K562 (cell line): ENCODE measurements at regions not wholly inside any gene's neighbourhood (a gene's known extent, or its start where the extent isn't known, plus 50 kb on each side); places are given as distances from the start of the nearest gene placed in this dataset.

Experiments used
- ATAC-seq: fragments of 200-7000 bp; cut with Tn5 transposase; 3 replicates; pipeline ENCODE4 v1.9.1; 2020; ENCODE audit warnings: moderate library complexity
- BruUV-seq: library from RNA; stranded (reverse); fragments of 400-500 nt; replicated peaks from 2 replicates; lab custom pipeline; 2021; lab: Mats Ljungman, UMichigan
- CTCF ChIA-PET: fragments of 300-600 bp; formaldehyde crosslinking; extraction: SDS; loops from one replicate; lab custom pipeline; 2021; ENCODE audit warnings: low intra/inter-chr PET ratio; lab: Yijun Ruan, JAX
- POLR2A ChIA-PET: fragments of 300-600, 350-650 bp; sonication (Branson Sonifier 250); formaldehyde crosslinking; extraction: SDS; loops from one replicate; lab custom pipeline; 2021; ENCODE audit warnings: antibody characterized with exemption, inconsistent platforms; lab: Yijun Ruan, JAX
- DNase-seq, 4 experiments: peaks; one replicate each; pipeline versions ENCODE4 v3.0.0 to v3.0.0-alpha.2; 2011 to 2018; ENCODE audit warnings: low spot score in 3 of 4, mixed read lengths in 3 of 4; ENCODE audit errors: extremely low read depth in 1 of 4
- FAIRE-seq: peaks from 2 replicates; lab custom pipeline; 2011; peaks lifted over from hg19 to GRCh38; lab: Jason Lieb, UNC
- H2AFZ ChIP-seq: 2 replicates; pipeline ENCODE4 v1.6.0; 2011; ENCODE audit warnings: low read depth, low read length, control low read depth, inconsistent platforms
- H3K27ac ChIP-seq: fragments of 200-600 bp; 3 replicates; pipeline ENCODE4 v1.8.0; 2011; ENCODE audit warnings: low read depth, mild to moderate bottlenecking, control low read depth, inconsistent platforms, low read length, moderate library complexity, mixed read lengths; ENCODE audit errors: extremely low read depth
- H3K27me3 ChIP-seq, 2 experiments: fragments of 300-600 bp in 1 of 2; 2 replicates in 1 of 2; 3 replicates in 1 of 2; pipeline versions ENCODE4 v1.6.0 to v1.8.0; 2011; ENCODE audit warnings: inconsistent platforms in 2 of 2, low read length in 2 of 2, mild to moderate bottlenecking in 1 of 2, mixed read lengths in 1 of 2, moderate library complexity in 1 of 2; ENCODE audit not compliant: control insufficient read depth in 2 of 2, insufficient read depth in 2 of 2
- H3K36me3 ChIP-seq: fragments of 300-600 bp; 3 replicates; pipeline ENCODE4 v1.8.0; 2011; ENCODE audit warnings: mild to moderate bottlenecking, low read length, inconsistent platforms; ENCODE audit not compliant: control insufficient read depth, insufficient read depth
- H3K4me1 ChIP-seq, 2 experiments: fragments of 200-600 bp in 1 of 2; replicated peaks in 1 of 2; 2 replicates in 1 of 2; 3 replicates in 1 of 2; pipeline versions ENCODE4 v1.5.1 to v1.8.0; 2011; ENCODE audit warnings: inconsistent platforms in 2 of 2, low read length in 2 of 2, mild to moderate bottlenecking in 1 of 2, mixed read lengths in 1 of 2, moderate library complexity in 1 of 2; ENCODE audit not compliant: control insufficient read depth in 2 of 2, insufficient read depth in 2 of 2
- H3K4me2 ChIP-seq: 2 replicates; pipeline ENCODE4 v1.6.1; 2011; ENCODE audit warnings: low read length, control low read depth, inconsistent platforms, mixed read lengths; ENCODE audit not compliant: insufficient read depth
- H3K4me3 ChIP-seq: fragments of 200-600 bp; sonication (generic), shearing (Covaris generic); 2 replicates; pipeline ENCODE4 v1.5.1; 2016; ENCODE audit warnings: control low read depth, inconsistent platforms
- H3K79me2 ChIP-seq: fragments of 200-600 bp; 3 replicates; pipeline ENCODE4 v1.8.0; 2011; ENCODE audit warnings: low read length, inconsistent platforms; ENCODE audit not compliant: control insufficient read depth, insufficient read depth
- H3K9ac ChIP-seq, 2 experiments: 2 replicates each; pipeline versions ENCODE4 v1.6.0 to v1.6.1; 2011; ENCODE audit warnings: low read depth in 2 of 2, low read length in 2 of 2, control low read depth in 1 of 2, inconsistent platforms in 1 of 2, mild to moderate bottlenecking in 1 of 2, mixed read lengths in 1 of 2; ENCODE audit not compliant: insufficient read depth in 1 of 2
- H3K9me1 ChIP-seq: one replicate; pipeline ENCODE4 v1.6.0; 2011; ENCODE audit warnings: inconsistent platforms, mild to moderate bottlenecking, low read length, moderate library complexity; ENCODE audit not compliant: control insufficient read depth, insufficient read depth
- H3K9me3 ChIP-seq: replicated peaks from 2 replicates; pipeline ENCODE4 v1.5.1; 2011; ENCODE audit warnings: low read depth, low read length, inconsistent platforms; ENCODE audit not compliant: control insufficient read depth, insufficient read depth
- H4K20me1 ChIP-seq: replicated peaks from 2 replicates; pipeline ENCODE4 v1.6.1; 2011; ENCODE audit warnings: low read length, inconsistent platforms, mixed read lengths; ENCODE audit not compliant: control insufficient read depth, insufficient read depth
- CCAR2 ChIP-seq: fragments of 200-400 bp; formaldehyde crosslinking; IDR thresholded peaks from 2 replicates; pipeline ENCODE4 v1.6.1; 2017; ENCODE audit warnings: mild to moderate bottlenecking, low read depth, low read length
- E2F3 ChIP-seq: fragments of 250-450 bp; sonication (Bioruptor Pico); IDR thresholded peaks from 2 replicates; pipeline ENCODE4 v1.4.0; 2020; ENCODE audit warnings: mild to moderate bottlenecking
- MCM2 ChIP-seq: fragments of 450-650 bp; IDR thresholded peaks from 2 replicates; pipeline ENCODE4 v1.6.1; 2017; ENCODE audit warnings: low read depth, mild to moderate bottlenecking
- PHF8 ChIP-seq: fragments of 200-600 bp; sonication (generic); IDR thresholded peaks from 2 replicates; pipeline ENCODE4 v1.6.1; 2012; ENCODE audit warnings: mixed run types, mild to moderate bottlenecking, inconsistent platforms, low read length, moderate library complexity, borderline replicate concordance
- SMAD2 ChIP-seq: fragments of 150-350 bp; IDR thresholded peaks from 2 replicates; pipeline ENCODE4 v1.6.1; 2014; ENCODE audit warnings: low read depth, mild to moderate bottlenecking, low read length
- SREBF1 ChIP-seq: fragments of 150-350 bp; IDR thresholded peaks from 2 replicates; pipeline ENCODE4 v1.6.1; 2014; ENCODE audit warnings: antibody characterized with exemption, low read depth, low read length, borderline replicate concordance
- XRCC3 ChIP-seq: fragments of 450-650 bp; IDR thresholded peaks from 2 replicates; pipeline ENCODE4 v1.6.1; 2017; ENCODE audit warnings: mild to moderate bottlenecking, moderate library complexity
- WGBS: fragments of 100-300 bp; shearing (Covaris generic); methylation state at CpG from one replicate; pipeline ENCODE4 v1.1.6; 2016; ENCODE audit warnings: low coverage, mixed read lengths; ENCODE audit not compliant: insufficient coverage; ENCODE audit errors: missing lambda C conversion rate; 5-methylcytosine and 5-hydroxymethylcytosine counted together
- in situ Hi-C: fragments of 300-500 bp; cut with MboI; formaldehyde crosslinking; loops from 4 replicates; pipeline ENCODE4 v1.15.0; 2018; ENCODE audit warnings: inconsistent platforms, mixed read lengths
- intact Hi-C: fragments of 100-400 bp; cut with micrococcal nuclease; formaldehyde crosslinking; loops from 2 replicates; pipeline ENCODE4 v1.14.2; 2022
- TF ChIP-seq, protein P1 (sequence below): sonication (generic); formaldehyde crosslinking; IDR thresholded peaks from 2 replicates; pipeline ENCODE4 v1.8.0; 2022; ENCODE audit warnings: missing genetic modification reagents, mild to moderate bottlenecking, borderline replicate concordance
- TF ChIP-seq, protein P2 (sequence below), 2 experiments: fragments of 250-450 bp in 1 of 2; fragments of 450-650 bp in 1 of 2; sonication (Bioruptor Pico) in 1 of 2; IDR thresholded peaks; 2 replicates each; pipeline versions ENCODE4 v1.6.1 to v1.8.0; 2016 to 2021; ENCODE audit warnings: mild to moderate bottlenecking in 2 of 2, moderate library complexity in 2 of 2, missing compliant biosample characterization in 1 of 2, missing genetic modification characterization in 1 of 2
- TF ChIP-seq, protein P3 (sequence below): fragments of 250-450 bp; sonication (Bioruptor Pico); IDR thresholded peaks from 2 replicates; pipeline ENCODE4 v1.4.0; 2020; ENCODE audit warnings: mild to moderate bottlenecking
- TF ChIP-seq, protein P4 (sequence below): fragments of 450-650 bp; IDR thresholded peaks from 2 replicates; pipeline ENCODE4 v1.6.1; 2018; ENCODE audit not compliant: partially characterized antibody

DNA sequence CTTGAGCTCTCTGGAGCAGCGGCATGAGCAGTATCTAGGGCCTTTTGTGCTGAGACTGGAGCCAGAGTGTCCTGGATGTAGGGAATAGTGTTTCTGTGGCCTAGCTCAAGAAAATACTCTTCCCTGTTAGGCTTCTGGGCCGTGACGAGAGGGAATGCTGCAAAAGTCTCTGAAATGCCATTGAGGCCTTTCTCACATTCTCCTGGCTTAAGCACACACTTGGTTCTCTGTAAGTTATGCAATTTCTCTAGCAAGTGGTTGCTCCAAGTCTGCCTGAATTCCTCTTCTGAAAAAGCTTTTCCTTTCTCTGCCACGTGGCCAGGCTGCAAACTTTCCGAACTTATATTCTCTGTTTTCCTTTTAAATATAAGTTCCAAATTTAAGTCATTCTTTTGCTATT, 744.4 kb downstream of the GRIK2 start:
- WGBS = 2% methylated on average over 5 of the region's 5 CpGs
- ATAC-seq (no peak), FAIRE-seq (no peak), DNase-seq (no peak)
- no peak overlapping the region for H2AFZ ChIP-seq
- POLR2A ChIA-PET = interaction anchor here (0.6 kb wide), 1 partner anchor 346 kb away, joined by 3 read pairs; no protein-coding TSS in a partner anchor
- H3K4me3 ChIP-seq = no peak overlapping the region
- no peaks in the 10 kb centered on the region for H3K9me1 ChIP-seq
- H3K9ac ChIP-seq = no peak overlapping the region
- no peaks in the 10 kb centered on the region for H3K9me3 ChIP-seq
- no peaks in the 10 kb centered on the region for H3K27me3 ChIP-seq
- no peak overlapping the region for H3K27ac ChIP-seq
- intact Hi-C loops (no loop called here), in situ Hi-C loops (no loop called here)
- no peaks in the 10 kb centered on the region for H3K36me3 ChIP-seq
- CTCF ChIA-PET = no interaction called here
- no peak overlapping the region for H3K4me2 ChIP-seq
- no peaks in the 10 kb centered on the region for H4K20me1 ChIP-seq
- H3K4me1 ChIP-seq = no peaks in the 10 kb centered on the region
- no peaks in the 10 kb centered on the region for H3K79me2 ChIP-seq
- BruUV-seq = no TSS peak
- TF ChIP-seq E2F3 (CRISPR knock-in tag) (no peak), SMAD2 (no peak), XRCC3 (no peak), MCM2 (no peak), PHF8 (no peak), CCAR2 (no peak), SREBF1 (no peak)
- TF ChIP-seq, protein P1, sequence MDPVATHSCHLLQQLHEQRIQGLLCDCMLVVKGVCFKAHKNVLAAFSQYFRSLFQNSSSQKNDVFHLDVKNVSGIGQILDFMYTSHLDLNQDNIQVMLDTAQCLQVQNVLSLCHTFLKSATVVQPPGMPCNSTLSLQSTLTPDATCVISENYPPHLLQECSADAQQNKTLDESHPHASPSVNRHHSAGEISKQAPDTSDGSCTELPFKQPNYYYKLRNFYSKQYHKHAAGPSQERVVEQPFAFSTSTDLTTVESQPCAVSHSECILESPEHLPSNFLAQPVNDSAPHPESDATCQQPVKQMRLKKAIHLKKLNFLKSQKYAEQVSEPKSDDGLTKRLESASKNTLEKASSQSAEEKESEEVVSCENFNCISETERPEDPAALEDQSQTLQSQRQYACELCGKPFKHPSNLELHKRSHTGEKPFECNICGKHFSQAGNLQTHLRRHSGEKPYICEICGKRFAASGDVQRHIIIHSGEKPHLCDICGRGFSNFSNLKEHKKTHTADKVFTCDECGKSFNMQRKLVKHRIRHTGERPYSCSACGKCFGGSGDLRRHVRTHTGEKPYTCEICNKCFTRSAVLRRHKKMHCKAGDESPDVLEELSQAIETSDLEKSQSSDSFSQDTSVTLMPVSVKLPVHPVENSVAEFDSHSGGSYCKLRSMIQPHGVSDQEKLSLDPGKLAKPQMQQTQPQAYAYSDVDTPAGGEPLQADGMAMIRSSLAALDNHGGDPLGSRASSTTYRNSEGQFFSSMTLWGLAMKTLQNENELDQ = no peak
- TF ChIP-seq, protein P2, sequence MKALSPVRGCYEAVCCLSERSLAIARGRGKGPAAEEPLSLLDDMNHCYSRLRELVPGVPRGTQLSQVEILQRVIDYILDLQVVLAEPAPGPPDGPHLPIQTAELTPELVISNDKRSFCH (CRISPR knock-in tag; IDR thresholded peaks at IDR 0.05) = no peak
- TF ChIP-seq, protein P2 (tag; IDR thresholded peaks at IDR 0.05) = no peak
- TF ChIP-seq, protein P3, sequence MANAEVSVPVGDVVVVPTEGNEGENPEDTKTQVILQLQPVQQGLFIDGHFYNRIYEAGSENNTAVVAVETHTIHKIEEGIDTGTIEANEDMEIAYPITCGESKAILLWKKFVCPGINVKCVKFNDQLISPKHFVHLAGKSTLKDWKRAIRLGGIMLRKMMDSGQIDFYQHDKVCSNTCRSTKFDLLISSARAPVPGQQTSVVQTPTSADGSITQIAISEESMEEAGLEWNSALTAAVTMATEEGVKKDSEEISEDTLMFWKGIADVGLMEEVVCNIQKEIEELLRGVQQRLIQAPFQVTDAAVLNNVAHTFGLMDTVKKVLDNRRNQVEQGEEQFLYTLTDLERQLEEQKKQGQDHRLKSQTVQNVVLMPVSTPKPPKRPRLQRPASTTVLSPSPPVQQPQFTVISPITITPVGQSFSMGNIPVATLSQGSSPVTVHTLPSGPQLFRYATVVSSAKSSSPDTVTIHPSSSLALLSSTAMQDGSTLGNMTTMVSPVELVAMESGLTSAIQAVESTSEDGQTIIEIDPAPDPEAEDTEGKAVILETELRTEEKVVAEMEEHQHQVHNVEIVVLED (CRISPR knock-in tag) = no peak
- TF ChIP-seq, protein P4, sequence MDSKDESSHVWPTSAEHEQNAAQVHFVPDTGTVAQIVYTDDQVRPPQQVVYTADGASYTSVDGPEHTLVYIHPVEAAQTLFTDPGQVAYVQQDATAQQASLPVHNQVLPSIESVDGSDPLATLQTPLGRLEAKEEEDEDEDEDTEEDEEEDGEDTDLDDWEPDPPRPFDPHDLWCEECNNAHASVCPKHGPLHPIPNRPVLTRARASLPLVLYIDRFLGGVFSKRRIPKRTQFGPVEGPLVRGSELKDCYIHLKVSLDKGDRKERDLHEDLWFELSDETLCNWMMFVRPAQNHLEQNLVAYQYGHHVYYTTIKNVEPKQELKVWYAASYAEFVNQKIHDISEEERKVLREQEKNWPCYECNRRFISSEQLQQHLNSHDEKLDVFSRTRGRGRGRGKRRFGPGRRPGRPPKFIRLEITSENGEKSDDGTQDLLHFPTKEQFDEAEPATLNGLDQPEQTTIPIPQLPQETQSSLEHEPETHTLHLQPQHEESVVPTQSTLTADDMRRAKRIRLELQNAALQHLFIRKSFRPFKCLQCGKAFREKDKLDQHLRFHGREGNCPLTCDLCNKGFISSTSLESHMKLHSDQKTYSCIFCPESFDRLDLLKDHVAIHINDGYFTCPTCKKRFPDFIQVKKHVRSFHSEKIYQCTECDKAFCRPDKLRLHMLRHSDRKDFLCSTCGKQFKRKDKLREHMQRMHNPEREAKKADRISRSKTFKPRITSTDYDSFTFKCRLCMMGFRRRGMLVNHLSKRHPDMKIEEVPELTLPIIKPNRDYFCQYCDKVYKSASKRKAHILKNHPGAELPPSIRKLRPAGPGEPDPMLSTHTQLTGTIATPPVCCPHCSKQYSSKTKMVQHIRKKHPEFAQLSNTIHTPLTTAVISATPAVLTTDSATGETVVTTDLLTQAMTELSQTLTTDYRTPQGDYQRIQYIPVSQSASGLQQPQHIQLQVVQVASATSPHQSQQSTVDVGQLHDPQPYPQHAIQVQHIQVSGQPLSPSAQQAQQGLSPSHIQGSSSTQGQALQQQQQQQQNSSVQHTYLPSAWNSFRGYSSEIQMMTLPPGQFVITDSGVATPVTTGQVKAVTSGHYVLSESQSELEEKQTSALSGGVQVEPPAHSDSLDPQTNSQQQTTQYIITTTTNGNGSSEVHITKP = no peak
